SK-N-SH treated with all-trans-retinoic acid at 6 μM for 48 hours (cell line): ENCODE measurements at regions not wholly inside any gene's neighbourhood (a gene's known extent, or its start where the extent isn't known, plus 50 kb on each side); places are given as distances from the start of the nearest gene placed in this dataset.

Source experiments
- ATAC-seq: fragments of 200-7000 bp; cut with Tn5 transposase; 3 replicates; pipeline ENCODE4 v1.9.1; 2020; ENCODE audit warnings: mild to moderate bottlenecking, moderate library complexity
- ARNTL ChIP-seq: fragments of 450-650 bp; formaldehyde crosslinking; IDR thresholded peaks from 2 replicates; pipeline ENCODE4 v1.5.0; 2020; ENCODE audit warnings: low read depth, mild to moderate bottlenecking, moderate library complexity, borderline replicate concordance
- BACH2 ChIP-seq: fragments of 250-450 bp; sonication (Bioruptor Pico); IDR thresholded peaks from 2 replicates; pipeline ENCODE4 v1.9.0; 2021; ENCODE audit warnings: mild to moderate bottlenecking, borderline replicate concordance
- CSDC2 ChIP-seq: fragments of 250-450 bp; sonication (Bioruptor Pico); IDR thresholded peaks from 2 replicates; pipeline ENCODE4 v1.5.0; 2020; ENCODE audit warnings: mild to moderate bottlenecking, moderate library complexity
- CSRNP3 ChIP-seq: fragments of 250-450 bp; sonication (Bioruptor Pico); IDR thresholded peaks from 2 replicates; pipeline ENCODE4 v1.5.1; 2021; ENCODE audit warnings: mild to moderate bottlenecking, moderate library complexity
- ESRRG ChIP-seq: fragments of 250-450 bp; sonication (Bioruptor Pico); IDR thresholded peaks from 2 replicates; pipeline ENCODE4 v1.6.1; 2021; ENCODE audit warnings: mild to moderate bottlenecking
- GLIS3 ChIP-seq: fragments of 250-450 bp; sonication (Bioruptor Pico); IDR thresholded peaks from 2 replicates; pipeline ENCODE4 v1.5.0; 2020; ENCODE audit warnings: mild to moderate bottlenecking, moderate library complexity
- ISL1 ChIP-seq: fragments of 250-450 bp; sonication (Bioruptor Pico); IDR thresholded peaks from 2 replicates; pipeline ENCODE4 v2.1.2; 2022; ENCODE audit warnings: mild to moderate bottlenecking, moderate library complexity
- OSR1 ChIP-seq: fragments of 250-450 bp; sonication (Bioruptor Pico); IDR thresholded peaks from 2 replicates; pipeline ENCODE4 v1.8.0; 2022; ENCODE audit warnings: moderate library complexity, mild to moderate bottlenecking, inconsistent platforms
- PATZ1 ChIP-seq: fragments of 250-450 bp; sonication (Bioruptor Pico); IDR thresholded peaks from 2 replicates; pipeline ENCODE4 v1.8.0; 2020; ENCODE audit warnings: mild to moderate bottlenecking, moderate library complexity, borderline replicate concordance
- POU6F1 ChIP-seq: fragments of 250-450 bp; sonication (Bioruptor Pico); IDR thresholded peaks from 2 replicates; pipeline ENCODE4 v1.8.0; 2021; ENCODE audit warnings: low read depth, mild to moderate bottlenecking, moderate library complexity, borderline replicate concordance
- PPARA ChIP-seq: fragments of 250-450 bp; sonication (Bioruptor Pico); IDR thresholded peaks from 2 replicates; pipeline ENCODE4 v1.5.0; 2020; ENCODE audit warnings: mild to moderate bottlenecking, borderline replicate concordance
- RARB ChIP-seq: fragments of 250-450 bp; sonication (Bioruptor Pico); IDR thresholded peaks from 2 replicates; pipeline ENCODE4 v1.8.0; 2021; ENCODE audit warnings: mild to moderate bottlenecking, moderate library complexity
- SNAI2 ChIP-seq: fragments of 250-450 bp; sonication (Bioruptor Pico); IDR thresholded peaks from 2 replicates; pipeline ENCODE4 v1.5.0; 2020; ENCODE audit warnings: mild to moderate bottlenecking, moderate library complexity
- TCF4 ChIP-seq: fragments of 250-450 bp; sonication (Bioruptor Pico); IDR thresholded peaks from 2 replicates; pipeline ENCODE4 v1.8.0; 2021; ENCODE audit warnings: mild to moderate bottlenecking, moderate library complexity, borderline replicate concordance
- TOX ChIP-seq: fragments of 250-450 bp; sonication (Bioruptor Pico); IDR thresholded peaks from 2 replicates; pipeline ENCODE4 v1.8.0; 2021; ENCODE audit warnings: mild to moderate bottlenecking, moderate library complexity, borderline replicate concordance
- TSHZ2 ChIP-seq: fragments of 250-450 bp; sonication (Bioruptor Pico); IDR thresholded peaks from 2 replicates; pipeline ENCODE4 v1.5.0; 2020; ENCODE audit warnings: mild to moderate bottlenecking, moderate library complexity
- ZC3H10 ChIP-seq: fragments of 250-450 bp; sonication (Bioruptor Pico); IDR thresholded peaks from 2 replicates; pipeline ENCODE4 v1.5.1; 2021; ENCODE audit warnings: mild to moderate bottlenecking, moderate library complexity
- ZFP3 ChIP-seq: fragments of 250-450 bp; sonication (Bioruptor Pico); IDR thresholded peaks from 2 replicates; pipeline ENCODE4 v1.5.0; 2020; ENCODE audit warnings: mild to moderate bottlenecking, moderate library complexity
- ZFP30 ChIP-seq: fragments of 450-650 bp; formaldehyde crosslinking; IDR thresholded peaks from 2 replicates; pipeline ENCODE4 v1.5.0; 2022; ENCODE audit warnings: mild to moderate bottlenecking, moderate library complexity
- ZNF565 ChIP-seq: fragments of 450-650 bp; formaldehyde crosslinking; conservative IDR thresholded peaks from 2 replicates; pipeline ENCODE4 v1.5.0; 2020; ENCODE audit warnings: low read depth, mild to moderate bottlenecking, moderate library complexity

GRCh38 chr5:3537942-3538341, 57.7 kb upstream of the IRX1 start:
- no peak for ATAC-seq
- TF ChIP-seq PATZ1 (no peak), PPARA (CRISPR knock-in tag) (no peak), ZFP3 (CRISPR knock-in tag) (no peak), CSDC2 (no peak), TSHZ2 (CRISPR knock-in tag) (no peak), ZNF565 (CRISPR knock-in tag) (no peak), GLIS3 (CRISPR knock-in tag) (no peak), TOX (no peak), CSRNP3 (no peak), BACH2 (CRISPR knock-in tag) (no peak), ZC3H10 (no peak), OSR1 (CRISPR knock-in tag) (no peak), ARNTL (CRISPR knock-in tag) (no peak), POU6F1 (CRISPR knock-in tag) (no peak), TCF4 (CRISPR knock-in tag) (no peak), ISL1 (CRISPR knock-in tag) (no peak)
- TF ChIP-seq, all 23 proteins: peak for 0

DNA sequence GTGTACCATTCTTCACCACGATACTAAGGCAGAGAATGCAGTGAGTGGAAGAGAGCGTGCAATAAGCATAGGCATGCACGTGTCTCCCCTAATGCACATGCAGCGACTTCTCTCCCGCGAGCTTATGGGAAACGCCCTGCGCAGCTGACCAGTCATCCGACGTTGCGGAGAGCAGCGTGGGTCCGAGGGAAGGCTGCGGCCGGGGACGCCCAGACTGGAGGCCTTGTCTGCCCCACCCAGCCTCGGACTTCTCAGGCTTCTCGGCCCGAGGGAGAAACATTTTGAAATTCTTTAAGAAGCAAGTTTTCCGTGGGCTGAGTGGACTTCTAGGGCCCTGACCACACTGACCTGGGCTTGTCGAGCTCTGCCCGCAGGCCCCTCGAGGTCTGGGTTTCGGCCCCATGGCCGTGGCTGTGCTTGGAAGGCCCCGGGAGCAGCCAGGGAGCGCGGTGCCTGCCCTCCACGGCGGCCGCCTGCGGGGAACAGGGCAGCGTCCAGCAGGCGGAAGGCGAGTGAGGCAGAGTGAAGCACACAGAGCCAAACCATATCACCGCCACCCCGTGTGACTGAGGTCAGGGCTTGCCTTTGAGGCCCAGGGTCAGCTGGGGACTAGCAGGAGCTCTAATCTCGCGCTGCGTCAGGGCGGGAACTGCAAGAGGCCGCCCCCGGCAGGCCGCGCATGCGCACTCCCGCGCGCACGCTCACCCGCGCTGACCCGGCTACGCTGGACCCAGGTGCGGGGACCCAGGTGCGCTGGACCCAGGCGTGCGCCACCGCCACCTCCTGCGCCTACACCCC, 60.0 kb upstream of the IRX1 start:
- no peak for ATAC-seq
- TF ChIP-seq ZFP30: no peak
- TF ChIP-seq TOX: no peak
- TF ChIP-seq PPARA (CRISPR knock-in tag): no peak
- TF ChIP-seq ESRRG (CRISPR knock-in tag): no peak
- no peak for TF ChIP-seq PATZ1
- no peak for TF ChIP-seq RARB (CRISPR knock-in tag)
- TF ChIP-seq POU6F1 (CRISPR knock-in tag): no peak
- TF ChIP-seq SNAI2 (CRISPR knock-in tag): no peak
- TF ChIP-seq ZC3H10: no peak
- no peak for TF ChIP-seq BACH2 (CRISPR knock-in tag)
- TF ChIP-seq ZNF565 (CRISPR knock-in tag): no peak
- no peak for TF ChIP-seq CSRNP3
- TF ChIP-seq ZFP3 (CRISPR knock-in tag): no peak
